NOMO-1 treated with DMSO at 0.1 percent for 48 hours (cell line): ENCODE measurements at regions not wholly inside any gene's neighbourhood (a gene's known extent, or its start where the extent isn't known, plus 50 kb on each side); places are given as distances from the start of the nearest gene placed in this dataset.
"Not testable (repeated sequence)": the region's sequence is repeated elsewhere in the genome, so short reads cannot be mapped to it uniquely, and the experiment has no call there.

Experiments used
- DNase-seq: peaks from one replicate; lab custom pipeline; 2025; ENCODE audit not compliant: unreplicated experiment; lab: John Stamatoyannopoulos, UW

GRCh38 chr13:101003566-101003965, 329.0 kb upstream of the TMTC4 start:
- no peak for DNase-seq

- no peak for DNase-seq
These were observed 314.8 kb upstream of the TMTC4 start for GRCh38 chr13:100989392-100989791.

DNA sequence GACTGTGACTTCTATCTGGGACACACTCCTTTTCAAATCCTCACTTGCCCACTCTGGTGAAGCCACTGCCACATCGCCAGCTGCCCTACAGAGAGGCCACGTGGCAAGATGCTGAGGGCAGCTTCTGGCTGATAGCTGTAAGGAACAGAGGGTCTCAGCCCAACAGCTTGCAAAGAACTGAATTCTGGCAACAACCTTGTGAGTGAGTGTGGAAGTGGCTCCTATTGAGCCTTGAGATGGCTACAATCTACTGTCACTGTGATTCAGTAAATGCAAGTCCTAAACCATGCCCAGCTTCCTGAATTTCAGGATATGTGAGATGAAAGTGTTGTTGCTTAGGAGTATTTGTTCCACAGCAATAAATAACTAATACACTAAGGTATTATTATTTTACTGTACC, 314.3 kb upstream of the TMTC4 start:
- DNase-seq = no peak

DNA sequence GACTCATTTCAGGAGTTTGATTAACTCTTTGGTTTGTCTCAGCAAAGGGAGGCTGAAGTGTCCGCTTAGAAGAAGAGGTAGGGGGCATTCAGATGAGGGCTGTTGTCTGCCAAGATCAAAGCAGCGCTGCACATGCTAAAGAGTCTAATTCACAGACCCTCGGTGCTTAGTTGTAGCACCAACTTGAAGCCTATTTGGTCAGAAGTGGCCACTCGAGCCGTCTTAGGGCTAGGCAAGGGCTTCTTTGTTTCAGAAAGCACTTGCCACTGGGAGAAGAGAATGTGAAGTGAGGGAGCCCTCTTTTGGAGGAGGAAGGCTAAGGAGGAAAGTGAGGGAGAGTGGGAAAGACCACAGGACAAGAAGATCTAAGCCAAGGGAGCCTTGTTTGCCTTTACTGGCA, 313.4 kb upstream of the TMTC4 start:
- no peak for DNase-seq

DNA sequence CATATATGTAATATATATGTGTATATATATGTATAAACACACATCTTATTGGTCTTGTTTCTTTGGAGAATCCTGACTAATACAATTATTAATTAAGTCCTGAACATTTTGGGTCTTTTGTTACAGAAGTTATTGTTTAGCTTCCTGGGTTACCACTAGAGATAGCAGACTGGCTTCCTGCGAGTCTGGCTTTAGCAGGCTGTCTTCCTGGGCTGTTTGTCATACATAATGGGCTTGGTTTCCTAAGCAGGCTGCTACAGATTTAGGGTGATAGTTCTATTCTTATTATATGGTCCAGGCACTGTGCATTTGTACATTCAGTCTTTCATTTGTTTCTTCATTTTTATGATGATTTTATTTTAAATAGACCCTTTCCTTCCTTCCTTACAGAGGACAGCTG, 312.0 kb upstream of the TMTC4 start:
- no peak for DNase-seq

DNA sequence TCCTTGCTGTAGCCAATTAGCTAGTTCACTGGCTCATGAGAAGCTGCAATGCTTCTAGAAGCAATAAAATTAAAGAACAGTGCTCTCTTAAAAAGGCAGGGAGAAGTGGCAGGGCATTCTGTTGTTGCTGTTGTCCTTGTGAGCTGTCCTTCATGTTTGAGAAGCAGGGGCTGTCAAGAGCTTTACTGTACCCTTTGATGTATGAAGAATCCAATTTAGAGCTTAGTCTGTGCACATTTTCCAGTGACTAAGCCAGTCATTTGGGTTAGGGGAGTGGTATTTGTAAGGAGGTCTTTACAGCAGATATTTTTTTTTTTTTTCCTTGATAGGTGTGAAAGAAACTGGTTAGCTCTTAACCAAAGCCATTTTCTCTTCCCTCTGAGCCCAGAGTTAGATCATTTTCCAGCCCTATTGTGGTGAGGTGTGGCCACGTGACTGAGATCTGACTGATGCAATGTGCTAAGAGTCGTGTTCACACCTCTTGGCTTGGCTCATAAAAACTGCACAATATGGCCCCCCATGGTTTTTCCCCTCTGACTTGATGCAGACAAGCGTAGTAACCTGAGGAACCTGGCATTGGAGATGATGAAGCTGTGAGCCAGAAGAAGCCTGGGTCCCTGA, 309.6 kb upstream of the TMTC4 start:
- DNase-seq = no peak

GRCh38 chr13:100983111-100983510, 308.5 kb upstream of the TMTC4 start:
- no peak for DNase-seq

DNA sequence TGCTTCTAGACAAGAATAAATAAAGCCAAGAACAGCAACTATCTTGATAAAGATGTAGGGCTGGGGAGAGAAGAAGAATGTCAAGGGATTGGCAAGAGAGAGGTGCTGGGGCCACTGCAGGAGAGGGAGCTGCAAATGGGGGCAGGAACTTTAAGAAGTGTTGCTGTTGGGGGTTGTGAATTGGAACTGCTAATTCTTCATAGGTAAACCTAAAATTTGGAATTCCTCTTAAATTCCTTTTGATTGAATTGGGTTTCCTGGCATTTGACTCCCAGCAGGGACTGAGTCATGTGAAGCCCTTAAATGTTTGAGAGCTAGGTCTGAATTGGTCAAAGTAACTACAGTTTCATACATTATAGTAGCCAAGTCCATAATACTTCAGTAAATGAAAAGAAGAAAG, 305.6 kb upstream of the TMTC4 start:
- DNase-seq = no peak

- DNase-seq = no peak
These were observed 303.2 kb upstream of the TMTC4 start for GRCh38 chr13:100977841-100978240.

- DNase-seq = no peak
These were observed 302.4 kb upstream of the TMTC4 start for GRCh38 chr13:100976993-100977392.

DNA sequence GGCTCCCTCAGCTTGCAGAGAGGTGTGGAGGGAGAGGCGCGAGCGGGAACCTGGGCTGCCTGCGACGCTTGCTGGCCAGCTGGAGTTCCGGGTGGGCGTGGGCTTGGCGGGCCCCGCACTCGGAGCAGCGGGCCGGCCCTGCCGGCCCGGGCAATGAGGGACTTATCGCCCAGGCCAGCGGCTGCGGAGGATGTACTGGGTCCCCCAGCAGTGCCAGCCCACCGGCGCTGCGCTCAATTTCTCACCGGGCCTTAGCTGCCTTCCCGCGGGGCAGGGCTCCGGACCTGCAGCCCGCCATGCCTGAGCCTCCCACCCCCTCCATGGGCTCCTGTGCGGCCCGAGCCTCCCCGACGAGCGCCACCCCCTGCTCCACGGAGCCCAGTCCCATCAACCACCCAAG, 301.1 kb upstream of the TMTC4 start:
- DNase-seq = not testable (repeated sequence)

GRCh38 chr13:100962585-100962984, 288.0 kb upstream of the TMTC4 start:
- no peak for DNase-seq

DNA sequence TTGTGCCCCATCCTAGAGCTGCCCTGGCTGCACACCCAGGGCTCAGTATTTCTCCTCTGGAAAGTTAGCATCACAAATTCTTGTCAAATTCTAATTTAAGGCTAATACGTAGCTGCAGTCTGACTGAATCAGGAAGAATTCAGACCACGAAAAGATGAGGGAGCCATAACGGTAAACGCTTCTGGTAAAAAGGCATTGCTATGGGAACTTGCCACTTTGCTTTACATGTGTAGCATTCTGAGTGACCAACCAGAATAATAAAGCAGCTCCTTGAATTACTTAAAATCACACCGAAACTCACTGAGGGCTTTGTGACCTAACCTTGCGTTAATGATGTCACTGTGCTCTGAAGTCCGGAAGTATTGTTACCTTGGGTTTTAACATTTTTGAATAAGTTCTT, 286.6 kb upstream of the TMTC4 start:
- no peak for DNase-seq

- DNase-seq = no peak
These were observed 284.2 kb upstream of the TMTC4 start for GRCh38 chr13:100958831-100959230.

GRCh38 chr13:100957741-100958140, 283.1 kb upstream of the TMTC4 start:
- DNase-seq = no peak

- no peak for DNase-seq
These were observed 280.1 kb upstream of the TMTC4 start for GRCh38 chr13:100954430-100955305.

DNA sequence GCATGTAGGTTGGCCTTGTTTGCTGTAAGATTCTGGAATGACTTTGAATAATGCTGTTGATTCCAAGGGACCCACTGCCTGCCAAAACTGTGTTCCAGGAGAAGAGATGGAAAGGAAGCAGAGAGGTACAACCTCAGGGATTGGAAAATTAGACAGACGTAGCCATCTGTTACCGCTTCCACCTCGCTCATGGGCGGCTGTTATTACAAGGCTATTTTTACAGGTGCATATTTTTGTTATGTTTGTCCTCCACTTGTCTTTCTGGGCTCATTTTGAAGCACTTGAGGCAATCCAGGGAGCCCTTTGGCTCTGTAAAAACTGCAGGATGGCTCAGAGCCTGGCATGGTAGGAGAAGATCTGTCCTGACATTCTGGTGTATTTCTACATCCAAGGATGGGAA, 276.4 kb upstream of the TMTC4 start:
- DNase-seq = no peak

DNA sequence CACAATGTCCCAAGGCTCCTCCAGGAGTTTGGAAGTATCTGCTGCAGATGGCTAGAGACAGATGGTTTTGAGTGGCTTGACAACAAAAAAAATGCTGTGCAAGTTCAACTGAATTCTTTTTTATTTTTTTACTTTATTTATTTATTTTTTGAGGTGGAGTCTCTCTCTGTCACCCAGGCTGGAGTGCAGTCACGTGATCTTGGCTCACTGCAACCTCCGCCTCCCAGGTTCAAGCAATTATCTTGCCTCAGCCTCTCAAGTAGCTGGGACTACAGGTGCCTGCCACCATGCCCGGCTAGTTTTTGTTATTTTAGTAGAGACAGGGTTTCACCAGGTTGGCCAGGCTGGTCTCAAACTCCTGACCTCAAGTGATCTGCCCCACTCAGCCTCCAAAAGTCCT, 274.3 kb upstream of the TMTC4 start:
- DNase-seq = not testable (repeated sequence)

- no peak for DNase-seq
These were observed 272.0 kb upstream of the TMTC4 start for GRCh38 chr13:100946588-100946987.

GRCh38 chr13:100944791-100945345, 270.3 kb upstream of the TMTC4 start:
- DNase-seq = no peak

GRCh38 chr13:100942742-100943141, 268.1 kb upstream of the TMTC4 start:
- DNase-seq = no peak
